Erythroblast (primary cell): ENCODE measurements at regions not wholly inside any gene's neighbourhood (a gene's known extent, or its start where the extent isn't known, plus 50 kb on each side); places are given as distances from the start of the nearest gene placed in this dataset.
"Not testable (repeated sequence)": the region's sequence is repeated elsewhere in the genome, so short reads cannot be mapped to it uniquely, and the experiment has no call there.

Experiments
- GATA1 ChIP-seq: IDR thresholded peaks from 2 replicates; pipeline ENCODE4 v1.6.1; 2011; ENCODE audit warnings: low read depth, mild to moderate bottlenecking, control low read depth, low read length, moderate library complexity
- POLR2A ChIP-seq: IDR thresholded peaks from 2 replicates; pipeline ENCODE4 v1.6.1; 2011; ENCODE audit warnings: mild to moderate bottlenecking, low read length

GRCh38 chr6:90885137-90885536 lies 298.3 kb upstream of the MAP3K7 start:
- TF ChIP-seq POLR2A, GATA1: not testable (repeated sequence)
